H1 (cell line): ENCODE measurements at regions not wholly inside any gene's neighbourhood (a gene's known extent, or its start where the extent isn't known, plus 50 kb on each side); places are given as distances from the start of the nearest gene placed in this dataset.
"Not testable (repeated sequence)": the region's sequence is repeated elsewhere in the genome, so short reads cannot be mapped to it uniquely, and the experiment has no call there.

Experiments used
- CTCF ChIA-PET: fragments of 300-600 bp; sonication (Branson Sonifier 250); formaldehyde crosslinking; loops from one replicate; lab custom pipeline; 2021; ENCODE audit not compliant: partially characterized antibody; lab: Charles Lee
- POLR2A ChIA-PET: fragments of 300-600 bp; sonication (Branson Sonifier 250); formaldehyde crosslinking; loops from one replicate; lab custom pipeline; 2021; ENCODE audit warnings: inconsistent platforms; ENCODE audit not compliant: partially characterized antibody; lab: Charles Lee
- DNase-seq, 2 experiments: peaks; one replicate each; pipeline versions ENCODE4 v3.0.0 to v3.0.0-alpha.2; 2010 to 2022; ENCODE audit warnings: low spot score in 2 of 2, low read depth in 1 of 2, mixed read lengths in 1 of 2
- FAIRE-seq: peaks from 2 replicates; lab custom pipeline; 2011; peaks lifted over from hg19 to GRCh38; lab: Jason Lieb, UNC
- H2AFZ ChIP-seq: 2 replicates; pipeline ENCODE4 v1.8.1; 2012; ENCODE audit warnings: low read length, inconsistent platforms
- H2AK5ac ChIP-seq: 2 replicates; pipeline ENCODE4 v1.6.1; 2013; ENCODE audit warnings: low read depth, low read length
- H2BK120ac ChIP-seq: replicated peaks from 2 replicates; pipeline ENCODE3; 2013; ENCODE audit warnings: low read depth, low read length, inconsistent platforms
- H2BK12ac ChIP-seq: 2 replicates; pipeline ENCODE4 v1.6.1; 2013; ENCODE audit warnings: low read depth, low read length
- H2BK15ac ChIP-seq: 2 replicates; pipeline ENCODE4 v1.6.1; 2013; ENCODE audit warnings: low read length
- H2BK20ac ChIP-seq: 2 replicates; pipeline ENCODE4 v1.6.1; 2013; ENCODE audit warnings: low read length
- H2BK5ac ChIP-seq: 2 replicates; pipeline ENCODE4 v1.6.1; 2013; ENCODE audit warnings: low read depth, low read length
- H3K14ac ChIP-seq: 2 replicates; pipeline ENCODE4 v1.6.1; 2013; ENCODE audit warnings: inconsistent platforms; ENCODE audit not compliant: insufficient read length
- H3K18ac ChIP-seq: 2 replicates; pipeline ENCODE4 v1.6.1; 2013; ENCODE audit warnings: low read length; ENCODE audit errors: extremely low read depth
- H3K23ac ChIP-seq: 2 replicates; pipeline ENCODE4 v1.6.1; 2013; ENCODE audit warnings: inconsistent platforms; ENCODE audit not compliant: insufficient read length
- H3K23me2 ChIP-seq: 2 replicates; pipeline ENCODE4 v1.6.1; 2013; ENCODE audit warnings: low read depth, low read length
- H3K27ac ChIP-seq: 2 replicates; pipeline ENCODE4 v1.6.1; 2011; ENCODE audit warnings: low read depth, low read length, inconsistent platforms
- H3K27me3 ChIP-seq, 4 experiments: replicated peaks in 1 of 4; 1 replicate in 1 of 4; 2 replicates in 3 of 4; pipeline versions ENCODE4 v1.6.1 to v1.8.1; 2011 to 2013; ENCODE audit warnings: low read length in 3 of 4, mild to moderate bottlenecking in 3 of 4, inconsistent platforms in 2 of 4, mixed read lengths in 2 of 4, moderate library complexity in 1 of 4; ENCODE audit not compliant: control insufficient read depth in 3 of 4, insufficient read depth in 3 of 4; ENCODE audit errors: extremely low read depth in 1 of 4
- H3K36me3 ChIP-seq, 4 experiments: 2 replicates each; pipeline versions ENCODE4 v1.6.1 to v1.8.1; 2011 to 2013; ENCODE audit warnings: mild to moderate bottlenecking in 4 of 4, low read length in 3 of 4, moderate library complexity in 2 of 4, control low read depth in 1 of 4, inconsistent platforms in 1 of 4; ENCODE audit not compliant: insufficient read depth in 4 of 4, control insufficient read depth in 2 of 4
- H3K4ac ChIP-seq: replicated peaks from 2 replicates; pipeline ENCODE3; 2013; ENCODE audit warnings: low read length, low read depth, mixed read lengths, inconsistent platforms; ENCODE audit not compliant: insufficient read length
- H3K4me1 ChIP-seq, 4 experiments: replicated peaks in 1 of 4; 1 replicate in 1 of 4; 2 replicates in 3 of 4; pipeline versions ENCODE4 v1.6.1 to v1.8.1; 2011 to 2013; ENCODE audit warnings: low read length in 3 of 4, inconsistent platforms in 2 of 4, mixed read lengths in 1 of 4; ENCODE audit not compliant: insufficient read depth in 4 of 4, control insufficient read depth in 3 of 4
- H3K4me2 ChIP-seq, 2 experiments: 2 replicates each; pipeline versions ENCODE4 v1.6.1 to v1.8.1; 2011 to 2013; ENCODE audit warnings: low read depth in 2 of 2, low read length in 2 of 2, control low read depth in 1 of 2, inconsistent platforms in 1 of 2, mild to moderate bottlenecking in 1 of 2; ENCODE audit not compliant: insufficient read depth in 1 of 2
- H3K4me3 ChIP-seq, 4 experiments: fragments of 200-600, 300-600 bp in 1 of 4; sonication (generic), shearing (Covaris generic), sonication (Bioruptor Twin) in 1 of 4; 2 replicates each; pipeline versions ENCODE4 v1.5.1 to v1.8.1; 2011 to 2016; ENCODE audit warnings: low read length in 4 of 4, low read depth in 3 of 4, control low read depth in 2 of 4, inconsistent platforms in 2 of 4, mild to moderate bottlenecking in 2 of 4, mixed read lengths in 1 of 4, moderate library complexity in 1 of 4; ENCODE audit not compliant: insufficient read depth in 2 of 4; ENCODE audit errors: extremely low read depth in 1 of 4
- H3K56ac ChIP-seq: replicated peaks from 2 replicates; pipeline ENCODE3; 2013; ENCODE audit warnings: low read depth, mild to moderate bottlenecking, mixed read lengths, low read length, inconsistent platforms; ENCODE audit not compliant: insufficient read length
- H3K79me1 ChIP-seq: 2 replicates; pipeline ENCODE4 v1.6.1; 2013; ENCODE audit warnings: low read depth, low read length, control low read depth
- H3K79me2 ChIP-seq, 2 experiments: 2 replicates each; pipeline versions ENCODE4 v1.6.1 to v1.8.1; 2012 to 2013; ENCODE audit warnings: low read length in 2 of 2, mild to moderate bottlenecking in 2 of 2, inconsistent platforms in 1 of 2; ENCODE audit not compliant: insufficient read depth in 2 of 2, control insufficient read depth in 1 of 2
- H3K9ac ChIP-seq, 4 experiments: replicated peaks in 1 of 4; 1 replicate in 1 of 4; 2 replicates in 3 of 4; pipeline versions ENCODE4 v1.6.1 to v1.8.1; 2011 to 2013; ENCODE audit warnings: low read depth in 3 of 4, low read length in 3 of 4, control low read depth in 2 of 4, mild to moderate bottlenecking in 2 of 4, moderate library complexity in 2 of 4, inconsistent platforms in 1 of 4; ENCODE audit errors: extremely low read depth in 1 of 4
- H3K9me3 ChIP-seq, 2 experiments: 2 replicates each; pipeline versions ENCODE4 v1.6.1 to v1.8.1; 2012 to 2013; ENCODE audit warnings: mild to moderate bottlenecking in 2 of 2, moderate library complexity in 2 of 2, control low read depth in 1 of 2, inconsistent platforms in 1 of 2, low read depth in 1 of 2, low read length in 1 of 2, mixed read lengths in 1 of 2; ENCODE audit not compliant: insufficient read depth in 2 of 2
- H4K20me1 ChIP-seq, 2 experiments: replicated peaks in 1 of 2; 2 replicates each; pipeline versions ENCODE3 to v1.8.1; 2011 to 2013; ENCODE audit warnings: inconsistent platforms in 2 of 2, low read length in 2 of 2, mild to moderate bottlenecking in 1 of 2; ENCODE audit not compliant: insufficient read depth in 2 of 2, control insufficient read depth in 1 of 2
- H4K5ac ChIP-seq: 2 replicates; pipeline ENCODE4 v1.6.1; 2013; ENCODE audit warnings: low read length, low read depth, mixed read lengths, inconsistent platforms; ENCODE audit not compliant: insufficient read length
- H4K8ac ChIP-seq: 2 replicates; pipeline ENCODE4 v1.8.0; 2013; ENCODE audit warnings: mild to moderate bottlenecking, moderate library complexity, low read length, inconsistent platforms; ENCODE audit not compliant: insufficient read depth; ENCODE audit errors: extremely low read depth
- H4K91ac ChIP-seq: replicated peaks from 2 replicates; pipeline ENCODE3; 2013; ENCODE audit warnings: low read length, mixed read lengths, inconsistent platforms; ENCODE audit not compliant: insufficient read length
- WGBS, 2 experiments: shearing (Covaris generic) in 1 of 2; methylation state at CpG; one replicate each; pipeline versions ENCODE4 v1.1.6 to v1.1.7; 2013 to 2015; ENCODE audit warnings: low lambda C conversion rate in 2 of 2, mixed read lengths in 2 of 2, inconsistent platforms in 1 of 2, low coverage in 1 of 2, missing lambda C conversion rate in 1 of 2; ENCODE audit not compliant: insufficient replicate concordance in 2 of 2, insufficient coverage in 1 of 2, insufficient read length in 1 of 2; ENCODE audit errors: extremely low coverage in 1 of 2, missing lambda C conversion rate in 1 of 2; 5-methylcytosine and 5-hydroxymethylcytosine counted together

DNA sequence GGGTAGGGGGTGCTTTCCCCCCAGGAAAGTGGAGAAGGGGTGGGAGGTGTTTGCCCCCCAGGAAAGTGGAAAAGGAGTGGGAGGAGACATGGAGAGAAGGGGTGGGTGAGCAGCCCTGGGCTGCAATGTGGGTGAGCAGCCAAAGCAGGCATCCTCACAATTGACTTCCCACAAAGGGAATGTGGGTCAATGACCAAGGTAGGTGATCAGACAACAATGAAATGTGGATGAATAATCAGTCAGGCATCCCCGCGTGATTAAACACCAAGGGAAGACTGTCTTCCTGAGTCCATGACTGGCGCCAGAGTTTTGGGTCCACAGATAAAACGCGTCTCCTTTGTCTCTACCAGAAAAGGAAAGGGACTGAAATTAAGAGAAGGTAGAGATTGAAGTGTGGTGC, 558.8 kb downstream of the ADGRL2 start:
- H3K9me3 ChIP-seq, H3K4me1 ChIP-seq, H3K18ac ChIP-seq, H3K56ac ChIP-seq, DNase-seq, H2BK12ac ChIP-seq, CTCF ChIA-PET, H2BK5ac ChIP-seq, H3K23me2 ChIP-seq, H3K4ac ChIP-seq, H3K23ac ChIP-seq, H4K5ac ChIP-seq, H3K4me3 ChIP-seq, H4K20me1 ChIP-seq, H3K79me2 ChIP-seq, H2AFZ ChIP-seq, H3K27ac ChIP-seq, H4K91ac ChIP-seq, H3K36me3 ChIP-seq, H4K8ac ChIP-seq, H3K4me2 ChIP-seq, POLR2A ChIA-PET, H3K9ac ChIP-seq, H2BK15ac ChIP-seq, H2BK20ac ChIP-seq, H3K27me3 ChIP-seq, H2BK120ac ChIP-seq, H2AK5ac ChIP-seq, H3K79me1 ChIP-seq, H3K14ac ChIP-seq: not testable (repeated sequence)
- peak; percentile 19 for FAIRE-seq
- WGBS, 2 experiments: 95% methylated on average over 5 of the region's 5 CpGs; no CpG with 5 or more reads in 1 of the 2 experiments

DNA sequence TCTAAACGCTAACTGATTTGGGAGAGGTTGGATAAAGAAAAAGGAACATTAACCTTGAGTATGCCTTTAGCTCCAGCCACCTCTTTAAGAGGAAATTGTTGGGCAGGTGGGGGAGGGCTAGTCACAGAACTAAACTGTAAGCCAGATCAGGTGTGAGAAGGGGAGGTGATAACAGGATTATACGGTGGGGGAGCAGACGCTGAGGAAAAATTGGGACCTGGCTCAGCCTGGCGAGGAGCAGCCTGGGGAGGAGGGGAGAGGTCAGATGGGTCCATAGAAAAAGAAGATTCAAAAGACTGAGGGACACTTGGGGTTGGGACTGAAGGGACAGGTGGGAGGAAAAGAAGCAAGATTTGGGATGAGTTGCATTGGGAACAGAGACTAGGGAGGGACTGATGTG, 558.0 kb downstream of the ADGRL2 start:
- H3K14ac ChIP-seq, H4K91ac ChIP-seq, H2BK5ac ChIP-seq, H2BK12ac ChIP-seq, H2BK120ac ChIP-seq, H3K4ac ChIP-seq, H2BK20ac ChIP-seq, H3K27me3 ChIP-seq, H3K36me3 ChIP-seq, DNase-seq, H3K9ac ChIP-seq, H3K23ac ChIP-seq, H3K9me3 ChIP-seq, H4K5ac ChIP-seq, H3K56ac ChIP-seq, H4K8ac ChIP-seq, H3K79me1 ChIP-seq, H3K79me2 ChIP-seq, POLR2A ChIA-PET, CTCF ChIA-PET, H2AK5ac ChIP-seq, FAIRE-seq, H2BK15ac ChIP-seq, H3K4me1 ChIP-seq, H3K4me3 ChIP-seq, H4K20me1 ChIP-seq, H3K18ac ChIP-seq, H3K27ac ChIP-seq, H3K23me2 ChIP-seq, H2AFZ ChIP-seq, H3K4me2 ChIP-seq: not testable (repeated sequence)
- WGBS, 2 experiments: 85% methylated on average over 4 of the region's 4 CpGs; no CpG with 5 or more reads in 1 of the 2 experiments
